H1 (cell line): ENCODE measurements at regions not wholly inside any gene's neighbourhood (a gene's known extent, or its start where the extent isn't known, plus 50 kb on each side); places are given as distances from the start of the nearest gene placed in this dataset.

Source experiments
- BACH1 ChIP-seq: IDR thresholded peaks from 2 replicates; pipeline ENCODE4 v1.6.1; 2012; ENCODE audit warnings: low read length, improper control_type of control experiment
- BCL11A ChIP-seq, 2 experiments: IDR thresholded peaks; one replicate each; pipeline ENCODE4 v1.6.1; 2011; ENCODE audit warnings: low read depth in 2 of 2, low read length in 2 of 2, mild to moderate bottlenecking in 2 of 2
- CBX5 ChIP-seq: fragments of 300-800, 300-1000 bp; sonication (generic); IDR thresholded peaks from 2 replicates; pipeline ENCODE4 v1.7.1; 2016; ENCODE audit warnings: antibody characterized with exemption, low read length, low read depth
- CEBPB ChIP-seq: IDR thresholded peaks from 2 replicates; pipeline ENCODE4 v1.6.1; 2012; ENCODE audit warnings: low read depth, low read length
- CHD1 ChIP-seq: IDR thresholded peaks from 2 replicates; pipeline ENCODE4 v1.6.1; 2012; ENCODE audit warnings: low read depth, low read length, improper control_type of control experiment
- CTCF ChIP-seq, 3 experiments: IDR thresholded peaks; 1 replicate in 2 of 3; 2 replicates in 1 of 3; pipeline versions ENCODE4 v1.5.1 to v1.6.1; 2011; ENCODE audit warnings: low read length in 3 of 3, mild to moderate bottlenecking in 3 of 3, inconsistent platforms in 2 of 3, low read depth in 1 of 3, moderate library complexity in 1 of 3; ENCODE audit not compliant: insufficient read depth in 1 of 3; ENCODE audit errors: control extremely low read depth in 1 of 3
- EZH2 ChIP-seq: fragments of 200-600 bp; sonication (generic); IDR thresholded peaks from 2 replicates; pipeline ENCODE4 v1.7.1; 2012; ENCODE audit warnings: low read depth, mild to moderate bottlenecking, moderate library complexity, low read length, inconsistent platforms; ENCODE audit not compliant: severe bottlenecking
- NANOG ChIP-seq: IDR thresholded peaks from 2 replicates; pipeline ENCODE4 v1.6.1; 2011; ENCODE audit warnings: low read length, low read depth, mild to moderate bottlenecking, inconsistent platforms; ENCODE audit not compliant: insufficient read depth, poor library complexity, severe bottlenecking
- PHF8 ChIP-seq: fragments of 200-600 bp; sonication (generic); conservative IDR thresholded peaks from 2 replicates; pipeline ENCODE4 v1.7.1; 2012; ENCODE audit warnings: low read depth, mild to moderate bottlenecking, inconsistent platforms, low read length, moderate library complexity
- POLR2A ChIP-seq, 2 experiments: IDR thresholded peaks; 1 replicate in 1 of 2; 2 replicates in 1 of 2; pipeline ENCODE4 v1.6.1; 2011; ENCODE audit warnings: low read depth in 2 of 2, low read length in 2 of 2, mild to moderate bottlenecking in 2 of 2; ENCODE audit errors: control extremely low read depth in 1 of 2
- RBBP5 ChIP-seq: IDR thresholded peaks from 2 replicates; pipeline ENCODE4 v1.7.1; 2012; ENCODE audit warnings: low read depth, mild to moderate bottlenecking, inconsistent platforms, low read length, moderate library complexity, borderline replicate concordance
- RFX5 ChIP-seq: IDR thresholded peaks from 2 replicates; pipeline ENCODE4 v1.6.1; 2011; ENCODE audit warnings: low read depth, low read length, improper control_type of control experiment, borderline replicate concordance
- SIX5 ChIP-seq: IDR thresholded peaks from 2 replicates; pipeline ENCODE4 v1.6.1; 2011; ENCODE audit warnings: mild to moderate bottlenecking, low read depth, low read length
- SP1 ChIP-seq: IDR thresholded peaks from 2 replicates; pipeline ENCODE4 v1.6.1; 2011; ENCODE audit warnings: low read depth, low read length
- SP4 ChIP-seq: IDR thresholded peaks from 2 replicates; pipeline ENCODE4 v1.6.1; 2012; ENCODE audit warnings: low read length, inconsistent platforms
- SUZ12 ChIP-seq: fragments of 200-600 bp; sonication (generic); IDR thresholded peaks from 2 replicates; pipeline ENCODE4 v1.6.1; 2012; ENCODE audit warnings: mild to moderate bottlenecking, inconsistent platforms, low read length, moderate library complexity, mixed read lengths
- TAF1 ChIP-seq: IDR thresholded peaks from 2 replicates; pipeline ENCODE4 v1.6.1; 2011; ENCODE audit warnings: mild to moderate bottlenecking, low read depth, low read length
- TBP ChIP-seq: IDR thresholded peaks from 2 replicates; pipeline ENCODE4 v1.6.1; 2011; ENCODE audit warnings: low read depth, low read length, improper control_type of control experiment
- TEAD4 ChIP-seq: IDR thresholded peaks from 2 replicates; pipeline ENCODE4 v1.6.1; 2012; ENCODE audit warnings: low read depth, low read length, inconsistent platforms, mixed read lengths
- YY1 ChIP-seq: IDR thresholded peaks from 2 replicates; pipeline ENCODE4 v1.6.1; 2011; ENCODE audit warnings: low read depth, mild to moderate bottlenecking, low read length
- ZNF274 ChIP-seq: IDR thresholded peaks from 2 replicates; pipeline ENCODE4 v1.7.0; 2012; ENCODE audit warnings: low read length, borderline replicate concordance; ENCODE audit errors: extremely low read depth
- TF ChIP-seq, protein P1 (sequence below): IDR thresholded peaks from 2 replicates; pipeline ENCODE4 v1.6.1; 2012; ENCODE audit warnings: inconsistent platforms

GRCh38 chrX:39772057-39772832 is 325.5 kb downstream of the BCOR start (continued):
- no peak for TF ChIP-seq EZH2
- no peak for TF ChIP-seq CHD1
- no peak for TF ChIP-seq SP4
- 0 out of 4 replicates have a peak, but pooled peaks of 1 of the 3 experiments have one; percentile 2 for TF ChIP-seq CTCF (IDR thresholded peaks at IDR 0.05; ENCODE audit: control extremely low read depth in 1 of 3, insufficient read depth in 1 of 3, low read depth in 1 of 3, low read length in 3 of 3)
- TF ChIP-seq TEAD4, result no peak
- TF ChIP-seq CBX5, result no peak
- TF ChIP-seq POLR2A (IDR thresholded peaks at IDR 0.05; ENCODE audit: control extremely low read depth in 1 of 2, low read depth in 2 of 2, low read length in 2 of 2), result no peak
- TF ChIP-seq, protein P1, sequence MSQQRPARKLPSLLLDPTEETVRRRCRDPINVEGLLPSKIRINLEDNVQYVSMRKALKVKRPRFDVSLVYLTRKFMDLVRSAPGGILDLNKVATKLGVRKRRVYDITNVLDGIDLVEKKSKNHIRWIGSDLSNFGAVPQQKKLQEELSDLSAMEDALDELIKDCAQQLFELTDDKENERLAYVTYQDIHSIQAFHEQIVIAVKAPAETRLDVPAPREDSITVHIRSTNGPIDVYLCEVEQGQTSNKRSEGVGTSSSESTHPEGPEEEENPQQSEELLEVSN, result no peak; the same call in 1 of the 2 replicates
- TF ChIP-seq TAF1, result peak; percentile 43; the same call in 1 of the 2 replicates
- peak; percentile 28; the same call in 1 of the 2 replicates for TF ChIP-seq TBP
- TF ChIP-seq CEBPB, result no peak
- TF ChIP-seq NANOG, result peak; percentile 35
- TF ChIP-seq BCL11A (IDR thresholded peaks at IDR 0.05; ENCODE audit: low read depth in 2 of 2, low read length in 2 of 2), result no peak
- TF ChIP-seq SIX5, result no peak
- no peak for TF ChIP-seq BACH1
- TF ChIP-seq ZNF274, result no peak
- TF ChIP-seq SP1, result peak; percentile 67; the same call in 1 of the 2 replicates
- TF ChIP-seq RBBP5, result 0 out of 2 replicates have a peak, but pooled peaks have one; percentile 29
- TF ChIP-seq RFX5, result no peak
- no peak for TF ChIP-seq SUZ12
- no peak for TF ChIP-seq PHF8
- no peak for TF ChIP-seq YY1
